Amniotic epithelial cell (primary cell): ENCODE measurements at regions not wholly inside any gene's neighbourhood (a gene's known extent, or its start where the extent isn't known, plus 50 kb on each side); places are given as distances from the start of the nearest gene placed in this dataset.
"Not testable (repeated sequence)": the region's sequence is repeated elsewhere in the genome, so short reads cannot be mapped to it uniquely, and the experiment has no call there.

Experiments
- DNase-seq: peaks from one replicate; pipeline ENCODE4 v3.0.0-alpha.2; 2010; ENCODE audit warnings: low read depth

- no peak for DNase-seq
Observed at GRCh38 chr16:79977940-79978836, 377.7 kb upstream of the MAF start.

- no peak for DNase-seq
Observed at GRCh38 chr16:79973320-79973719, 372.8 kb upstream of the MAF start.

GRCh38 chr16:79972053-79972704, 371.6 kb upstream of the MAF start:
- peak; percentile 48 for DNase-seq

GRCh38 chr16:79971237-79971572, 370.7 kb upstream of the MAF start:
- no peak for DNase-seq

GRCh38 chr16:79970551-79971236, 370.2 kb upstream of the MAF start:
- peak; percentile 60 for DNase-seq

- DNase-seq, result peak; percentile 7
Observed at GRCh38 chr16:79970087-79970486, 369.6 kb upstream of the MAF start.

- no peak for DNase-seq
Observed at GRCh38 chr16:79969458-79969857, 368.9 kb upstream of the MAF start.

GRCh38 chr16:79966226-79966625, 365.7 kb upstream of the MAF start:
- no peak for DNase-seq

- DNase-seq, result no peak
Observed at GRCh38 chr16:79965718-79966117, 365.2 kb upstream of the MAF start.

GRCh38 chr16:79964104-79964503, 363.6 kb upstream of the MAF start:
- DNase-seq, result no peak

GRCh38 chr16:79962962-79963361, 362.4 kb upstream of the MAF start:
- DNase-seq, result no peak

- no peak for DNase-seq
Observed at GRCh38 chr16:79959226-79959625, 358.7 kb upstream of the MAF start.

GRCh38 chr16:79954921-79955705, 354.6 kb upstream of the MAF start:
- no peak for DNase-seq

GRCh38 chr16:79950932-79951719, 350.6 kb upstream of the MAF start:
- no peak for DNase-seq

- no peak for DNase-seq
Observed at GRCh38 chr16:79949417-79949816, 348.9 kb upstream of the MAF start.

GRCh38 chr16:79947771-79948170, 347.2 kb upstream of the MAF start:
- DNase-seq, result no peak

GRCh38 chr16:79946252-79946651, 345.7 kb upstream of the MAF start:
- no peak for DNase-seq

- DNase-seq, result peak; percentile 1
Observed at GRCh38 chr16:79943736-79944135, 343.2 kb upstream of the MAF start.

- DNase-seq, result no peak
Observed at GRCh38 chr16:79938575-79938974, 338.0 kb upstream of the MAF start.

- DNase-seq, result not testable (repeated sequence)
Observed at GRCh38 chr16:79937671-79938070, 337.1 kb upstream of the MAF start.

- DNase-seq, result no peak
Observed at GRCh38 chr16:79933603-79934002, 333.1 kb upstream of the MAF start.
